Activated naive CD8-positive, alpha-beta T cell treated with anti-CD3 and anti-CD28 coated beads, Interleukin-2, amount 10 ng/mL, durations not matched to agents 7 days and 5 days (primary cell): ENCODE measurements at regions not wholly inside any gene's neighbourhood (a gene's known extent, or its start where the extent isn't known, plus 50 kb on each side); places are given as distances from the start of the nearest gene placed in this dataset.

Source experiments
- ATAC-seq: fragments of 150-1000 bp; cut with Tn5 transposase; one replicate; pipeline ENCODE4 v1.10.0; 2021; ENCODE audit warnings: low read depth, moderate library complexity
- POLR2A ChIA-PET: fragments of 350-600 bp; sonication (Branson Sonifier 250); formaldehyde crosslinking; loops from one replicate; lab custom pipeline; 2021; ENCODE audit warnings: antibody characterized with exemption; lab: Charles Lee
- DNase-seq: peaks from one replicate; pipeline ENCODE4 v3.0.0; 2021
- H3K27ac Mint-ChIP-seq: one replicate; pipeline ENCODE4 v1.8.0; 2022; ENCODE audit warnings: mild to moderate bottlenecking, mixed read lengths
- H3K27me3 Mint-ChIP-seq: one replicate; pipeline ENCODE4 v1.8.0; 2022; ENCODE audit warnings: mild to moderate bottlenecking, moderate library complexity, mixed read lengths
- H3K36me3 Mint-ChIP-seq: one replicate; pipeline ENCODE4 v1.8.0; 2021; ENCODE audit warnings: mild to moderate bottlenecking, mixed read lengths
- H3K4me1 Mint-ChIP-seq: one replicate; pipeline ENCODE4 v1.8.0; 2021; ENCODE audit warnings: mixed read lengths
- H3K4me3 Mint-ChIP-seq: one replicate; pipeline ENCODE4 v1.8.0; 2022; ENCODE audit warnings: mild to moderate bottlenecking, moderate library complexity, mixed read lengths
- H3K9me3 Mint-ChIP-seq: one replicate; pipeline ENCODE4 v1.8.0; 2021; ENCODE audit warnings: mixed read lengths

GRCh38 chr5:107123014-107123413 is 547.7 kb downstream of the EFNA5 start:
- ATAC-seq (no peak), DNase-seq (no peak)
- Mint-ChIP-seq H3K27me3 (no peaks in the 10 kb centered on the region), H3K9me3 (no peaks in the 10 kb centered on the region), H3K4me1 (no peaks in the 10 kb centered on the region), H3K4me3 (no peak overlapping the region), H3K27ac (no peak overlapping the region), H3K36me3 (no peaks in the 10 kb centered on the region)
- POLR2A ChIA-PET: no interaction called here

GRCh38 chr5:107121793-107122519 is 548.8 kb downstream of the EFNA5 start:
- Mint-ChIP-seq H3K4me3 (no peak overlapping the region), H3K9me3 (no peaks in the 10 kb centered on the region), H3K27ac (no peak overlapping the region), H3K36me3 (no peaks in the 10 kb centered on the region), H3K27me3 (no peaks in the 10 kb centered on the region), H3K4me1 (no peaks in the 10 kb centered on the region)
- ATAC-seq: no peak
- POLR2A ChIA-PET: no interaction called here
- no peak for DNase-seq

GRCh38 chr5:107119656-107120055 is 551.1 kb downstream of the EFNA5 start:
- no peaks in the 10 kb centered on the region for H3K36me3 Mint-ChIP-seq
- H3K4me1 Mint-ChIP-seq: no peaks in the 10 kb centered on the region
- no peaks in the 10 kb centered on the region for H3K27me3 Mint-ChIP-seq
- H3K9me3 Mint-ChIP-seq: no peaks in the 10 kb centered on the region
- POLR2A ChIA-PET: no interaction called here
- DNase-seq (no peak), ATAC-seq (no peak)
- no peak overlapping the region for H3K27ac Mint-ChIP-seq
- H3K4me3 Mint-ChIP-seq: no peak overlapping the region

- Mint-ChIP-seq H3K27ac (no peak overlapping the region), H3K4me1 (no peaks in the 10 kb centered on the region), H3K27me3 (no peaks in the 10 kb centered on the region), H3K4me3 (no peak overlapping the region), H3K9me3 (no peaks in the 10 kb centered on the region), H3K36me3 (no peaks in the 10 kb centered on the region)
- POLR2A ChIA-PET: no interaction called here
- DNase-seq (no peak), ATAC-seq (no peak)
These were observed 552.3 kb downstream of the EFNA5 start for GRCh38 chr5:107118184-107119019.

GRCh38 chr5:107112216-107112615 is 558.5 kb downstream of the EFNA5 start:
- H3K4me1 Mint-ChIP-seq: no peaks in the 10 kb centered on the region
- no peak overlapping the region for H3K27ac Mint-ChIP-seq
- H3K27me3 Mint-ChIP-seq: no peaks in the 10 kb centered on the region
- H3K36me3 Mint-ChIP-seq: no peaks in the 10 kb centered on the region
- no peak overlapping the region for H3K4me3 Mint-ChIP-seq
- no peak for ATAC-seq
- POLR2A ChIA-PET: no interaction called here
- H3K9me3 Mint-ChIP-seq: no peaks in the 10 kb centered on the region
- DNase-seq: no peak

GRCh38 chr5:107104040-107104995 is 566.4 kb downstream of the EFNA5 start:
- no peaks in the 10 kb centered on the region for H3K36me3 Mint-ChIP-seq
- H3K4me1 Mint-ChIP-seq: no peaks in the 10 kb centered on the region
- no peak for ATAC-seq
- no peaks in the 10 kb centered on the region for H3K27me3 Mint-ChIP-seq
- H3K9me3 Mint-ChIP-seq: no peaks in the 10 kb centered on the region
- no peak overlapping the region for H3K27ac Mint-ChIP-seq
- H3K4me3 Mint-ChIP-seq: no peak overlapping the region
- POLR2A ChIA-PET: no interaction called here
- no peak for DNase-seq

GRCh38 chr5:107103522-107103921 is 567.2 kb downstream of the EFNA5 start:
- Mint-ChIP-seq H3K27ac (no peak overlapping the region), H3K4me1 (no peaks in the 10 kb centered on the region), H3K27me3 (no peaks in the 10 kb centered on the region), H3K4me3 (no peak overlapping the region), H3K36me3 (no peaks in the 10 kb centered on the region), H3K9me3 (peaks cover under 1% of the 10 kb centered on the region)
- no peak for ATAC-seq
- POLR2A ChIA-PET: no interaction called here
- no peak for DNase-seq

- POLR2A ChIA-PET: no interaction called here
- no peak for ATAC-seq
- no peaks in the 10 kb centered on the region for H3K27me3 Mint-ChIP-seq
- no peaks in the 10 kb centered on the region for H3K36me3 Mint-ChIP-seq
- H3K27ac Mint-ChIP-seq: no peak overlapping the region
- no peak overlapping the region for H3K4me3 Mint-ChIP-seq
- no peaks in the 10 kb centered on the region for H3K4me1 Mint-ChIP-seq
- H3K9me3 Mint-ChIP-seq: peaks cover 1% of the 10 kb centered on the region
- no peak for DNase-seq
These were observed 570.6 kb downstream of the EFNA5 start for GRCh38 chr5:107100121-107100520.

- H3K27ac Mint-ChIP-seq: no peak overlapping the region
- DNase-seq: no peak
- peaks cover 1% of the 10 kb centered on the region for H3K9me3 Mint-ChIP-seq
- H3K27me3 Mint-ChIP-seq: no peaks in the 10 kb centered on the region
- no peaks in the 10 kb centered on the region for H3K36me3 Mint-ChIP-seq
- H3K4me3 Mint-ChIP-seq: no peak overlapping the region
- no peaks in the 10 kb centered on the region for H3K4me1 Mint-ChIP-seq
- POLR2A ChIA-PET: no interaction called here
- ATAC-seq: no peak
These were observed 571.2 kb downstream of the EFNA5 start for GRCh38 chr5:107099506-107099905.

GRCh38 chr5:107092695-107093094 is 578.0 kb downstream of the EFNA5 start:
- POLR2A ChIA-PET: no interaction called here
- ATAC-seq (no peak), DNase-seq (no peak)
- no peak overlapping the region for H3K4me3 Mint-ChIP-seq
- H3K9me3 Mint-ChIP-seq: no peaks in the 10 kb centered on the region
- H3K27me3 Mint-ChIP-seq: no peaks in the 10 kb centered on the region
- H3K27ac Mint-ChIP-seq: no peak overlapping the region
- H3K36me3 Mint-ChIP-seq: no peaks in the 10 kb centered on the region
- no peaks in the 10 kb centered on the region for H3K4me1 Mint-ChIP-seq

GRCh38 chr5:107090506-107090905 is 580.2 kb downstream of the EFNA5 start:
- Mint-ChIP-seq H3K9me3 (no peaks in the 10 kb centered on the region), H3K27ac (no peak overlapping the region), H3K4me1 (no peaks in the 10 kb centered on the region), H3K4me3 (no peak overlapping the region), H3K36me3 (no peaks in the 10 kb centered on the region), H3K27me3 (no peaks in the 10 kb centered on the region)
- POLR2A ChIA-PET: no interaction called here
- no peak for DNase-seq
- no peak for ATAC-seq

GRCh38 chr5:107088907-107089306 is 581.8 kb downstream of the EFNA5 start:
- Mint-ChIP-seq H3K27ac (no peak overlapping the region), H3K36me3 (no peaks in the 10 kb centered on the region), H3K4me3 (no peak overlapping the region), H3K9me3 (no peaks in the 10 kb centered on the region), H3K27me3 (no peaks in the 10 kb centered on the region), H3K4me1 (no peaks in the 10 kb centered on the region)
- POLR2A ChIA-PET: no interaction called here
- ATAC-seq (no peak), DNase-seq (no peak)

GRCh38 chr5:107085572-107085971 is 585.2 kb downstream of the EFNA5 start:
- H3K27me3 Mint-ChIP-seq: no peaks in the 10 kb centered on the region
- H3K4me3 Mint-ChIP-seq: no peak overlapping the region
- POLR2A ChIA-PET: no interaction called here
- DNase-seq (no peak), ATAC-seq (no peak)
- H3K9me3 Mint-ChIP-seq: no peaks in the 10 kb centered on the region
- no peaks in the 10 kb centered on the region for H3K4me1 Mint-ChIP-seq
- H3K36me3 Mint-ChIP-seq: no peaks in the 10 kb centered on the region
- H3K27ac Mint-ChIP-seq: no peak overlapping the region
